ENCODE measurements at regions not wholly inside any gene's neighbourhood (a gene's known extent, or its start where the extent isn't known, plus 50 kb on each side); places are given as distances from the start of the nearest gene placed in this dataset.

DNA sequence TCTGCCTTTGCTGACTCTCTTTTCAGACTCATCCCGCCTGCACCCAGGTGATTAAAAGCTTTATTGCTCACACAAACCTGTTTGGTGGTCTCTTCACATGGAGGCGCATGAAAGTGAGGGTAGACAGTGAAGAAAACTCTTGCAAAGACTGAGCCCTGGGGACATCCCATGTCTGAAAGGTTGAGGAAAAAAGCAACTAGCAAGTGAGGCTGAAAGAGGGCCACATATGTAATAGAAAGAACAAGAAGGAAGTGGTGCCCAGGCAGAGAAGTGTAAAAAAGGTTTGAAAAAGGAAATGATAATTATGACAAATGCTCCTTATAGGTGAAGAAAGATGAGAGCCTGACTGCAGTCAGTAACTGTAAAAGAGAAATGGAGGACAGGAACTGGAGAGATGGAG, 115.9 kb upstream of the NEK7 start:
- DNase-seq: no peak
- no peak for ATAC-seq

DNA sequence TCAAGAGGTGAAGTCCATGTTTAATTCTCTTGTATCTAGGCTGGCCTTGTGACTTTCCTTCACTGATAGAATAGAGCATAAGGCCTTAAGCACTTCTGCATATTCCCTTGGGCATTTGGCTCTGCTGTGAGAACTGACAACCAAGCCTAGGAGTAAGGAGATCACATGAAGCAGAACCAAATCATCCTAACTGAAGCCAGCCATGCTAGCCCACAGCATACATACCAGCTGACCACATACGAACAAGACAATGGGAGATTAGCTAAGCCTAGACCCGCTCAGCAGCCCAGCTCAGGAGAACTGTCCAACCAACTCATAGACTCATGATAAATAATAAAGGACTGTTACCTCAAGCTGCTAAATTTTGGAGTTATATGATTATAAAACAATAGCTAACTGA, 114.6 kb upstream of the NEK7 start:
- DNase-seq: no peak
- ATAC-seq: no peak

DNA sequence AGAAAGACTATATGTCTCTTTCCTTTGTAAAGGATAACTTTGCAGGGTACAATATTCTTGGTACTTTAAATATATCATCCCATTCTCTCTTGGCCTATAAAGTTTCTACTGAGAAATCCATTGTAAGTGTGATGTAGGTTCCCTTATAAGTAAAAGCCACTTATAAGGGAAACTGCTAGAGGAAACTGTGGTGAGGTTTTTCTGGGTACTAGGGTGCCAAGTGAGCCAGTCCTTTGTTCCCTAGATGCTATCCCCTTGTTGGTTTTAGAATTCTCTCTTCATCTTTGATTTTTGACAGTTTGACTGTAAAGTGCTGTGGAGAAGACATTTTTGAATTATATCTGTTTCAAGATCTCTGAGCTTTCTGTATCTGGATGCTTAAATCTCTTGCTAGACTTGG, 108.9 kb upstream of the NEK7 start:
- no peak for DNase-seq
- ATAC-seq: peak; percentile 59

DNA sequence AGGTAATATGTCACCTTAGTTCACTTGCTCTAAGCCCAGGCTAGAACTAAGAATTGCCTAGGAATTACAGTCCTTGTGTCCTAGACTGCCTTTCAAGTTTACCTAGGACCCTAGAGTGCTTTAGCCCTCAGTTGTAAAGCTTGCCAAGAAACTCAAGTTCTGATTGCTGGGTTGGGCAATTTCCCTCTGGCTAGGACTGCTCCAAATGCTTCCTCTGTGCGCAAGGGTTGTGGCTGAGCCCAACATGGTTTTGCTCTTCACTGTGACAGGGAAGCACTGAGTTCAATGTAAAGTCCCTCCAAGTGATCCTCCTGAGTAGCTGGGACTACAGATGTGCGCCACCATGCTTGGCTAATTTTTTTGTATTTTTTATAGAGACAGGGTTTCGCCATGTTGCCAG, 102.3 kb upstream of the NEK7 start:
- DNase-seq: no peak
- ATAC-seq: no peak

DNA sequence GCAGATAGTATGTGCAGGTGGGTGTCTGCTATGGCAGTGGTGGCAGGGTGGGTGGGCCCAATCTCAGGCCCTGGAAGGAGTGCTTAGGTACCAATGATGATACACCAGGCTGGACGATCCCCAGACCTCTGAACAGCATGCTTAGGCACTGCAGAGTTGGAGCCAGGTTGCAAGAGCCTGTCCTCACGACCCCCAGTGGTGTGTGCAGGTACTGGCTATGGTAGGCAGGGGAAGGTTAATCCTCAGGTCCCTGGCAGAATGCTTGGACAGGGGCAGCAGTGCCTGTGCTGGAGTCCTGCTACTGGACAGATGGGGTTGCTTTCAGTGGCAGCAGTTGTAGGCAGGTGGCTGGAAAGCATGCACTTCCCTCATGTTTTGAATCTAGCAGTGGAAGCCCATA, 100.5 kb upstream of the NEK7 start:
- DNase-seq: peak; percentile 18
- ATAC-seq: peak; percentile 49

DNA sequence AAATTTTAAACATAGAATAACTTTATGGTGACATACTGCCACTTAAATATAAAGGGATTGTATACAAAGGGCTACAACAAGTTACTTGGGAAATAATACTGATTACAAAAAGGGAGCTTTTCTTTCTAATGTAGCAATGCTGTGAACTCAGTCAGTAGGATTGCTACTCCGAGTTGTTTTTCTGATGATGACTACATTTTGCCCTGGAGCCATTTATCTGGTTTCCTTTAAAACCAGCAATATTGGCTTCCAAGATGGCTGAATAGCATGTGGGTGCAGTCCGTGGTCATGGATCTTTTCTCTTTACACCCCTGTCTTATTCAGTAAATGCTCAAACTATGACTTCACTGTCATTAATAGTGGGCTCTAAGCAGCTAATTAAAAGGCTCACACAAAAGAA, 92.6 kb upstream of the NEK7 start:
- no peak for DNase-seq
- no peak for ATAC-seq

DNA sequence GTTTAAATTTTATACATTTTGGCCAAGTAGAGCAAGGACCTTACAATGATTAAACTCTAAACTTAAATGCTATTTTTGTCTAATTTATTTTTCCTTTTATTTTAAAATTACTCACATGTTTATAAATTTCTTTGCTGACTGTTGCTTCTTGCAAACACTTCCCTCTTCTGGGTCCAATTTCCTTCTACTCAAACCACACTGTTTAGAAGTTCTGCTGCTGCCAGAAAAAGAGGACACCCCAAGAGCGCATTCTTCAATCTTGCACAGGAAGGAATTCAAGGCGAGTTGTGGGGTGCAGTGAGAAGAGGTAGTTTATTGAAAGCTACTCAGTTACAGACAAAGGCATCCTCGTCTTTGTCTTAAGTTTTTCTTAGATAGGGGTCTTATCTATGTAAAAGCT, 88.5 kb upstream of the NEK7 start:
- DNase-seq: no peak
- no peak for ATAC-seq

DNA sequence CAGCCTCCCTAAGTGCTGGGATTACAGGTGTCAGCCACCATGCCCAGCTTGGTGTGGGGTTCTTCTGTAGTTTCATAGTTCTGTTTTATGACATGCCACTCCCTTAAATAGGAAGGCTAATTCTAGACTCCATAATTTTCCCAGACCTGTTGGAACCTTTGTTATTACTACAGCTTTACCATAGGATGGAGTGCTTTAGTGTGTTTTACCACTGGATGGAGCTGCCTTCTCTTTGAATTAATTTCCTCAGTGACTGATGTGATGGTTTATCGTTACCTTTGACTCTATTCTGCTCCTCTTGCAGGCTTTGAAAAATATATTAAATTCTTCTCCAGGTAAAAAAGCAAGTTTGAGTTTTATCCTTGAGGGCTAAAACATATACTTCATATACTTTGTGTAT, 84.6 kb upstream of the NEK7 start:
- ATAC-seq: no peak
- DNase-seq: no peak

DNA sequence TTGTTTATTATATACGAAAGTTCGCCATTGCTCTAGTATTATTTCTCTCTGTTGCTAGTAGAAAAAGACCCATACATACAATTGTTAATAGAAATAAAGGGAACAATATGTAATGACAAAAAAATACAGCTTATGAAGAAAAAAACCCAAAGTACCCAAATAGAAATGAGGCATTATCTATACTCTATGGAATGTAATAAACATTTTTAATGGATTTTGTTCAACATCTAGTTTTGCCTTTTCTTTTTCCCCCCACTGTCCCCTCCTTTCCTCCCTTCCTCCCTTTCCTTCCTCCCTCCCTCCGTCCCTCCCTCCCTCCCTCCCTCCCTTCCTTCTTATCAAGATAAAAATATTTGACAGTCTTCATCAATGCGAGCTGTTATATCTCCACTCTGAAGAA, 81.5 kb upstream of the NEK7 start:
- DNase-seq (no peak), ATAC-seq (no peak)

DNA sequence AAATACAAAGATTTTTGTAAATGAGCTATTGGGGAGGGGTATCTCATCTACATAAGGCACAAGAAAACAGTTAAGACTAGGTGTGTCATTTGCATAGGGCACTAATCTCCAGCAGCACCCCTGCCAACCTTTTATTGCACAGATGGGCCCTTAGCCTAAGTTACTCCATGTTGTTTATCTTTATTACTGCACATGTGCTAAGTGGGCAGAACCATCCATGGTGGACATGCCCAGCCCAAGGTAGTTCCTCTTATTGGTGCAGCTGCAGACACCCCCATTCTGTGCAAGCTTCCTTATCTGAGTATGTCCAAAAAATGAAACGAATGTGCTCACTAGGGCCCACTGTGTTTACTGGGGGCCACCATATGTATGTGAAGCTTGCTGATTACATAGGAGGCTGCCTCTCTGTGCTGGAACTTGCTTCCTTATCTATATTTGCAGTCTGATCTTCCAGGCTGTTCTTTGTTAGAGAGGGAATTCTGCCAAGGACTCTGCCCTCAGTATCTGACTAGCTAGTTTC, 77.3 kb upstream of the NEK7 start:
- DNase-seq (no peak), ATAC-seq (no peak)

DNA sequence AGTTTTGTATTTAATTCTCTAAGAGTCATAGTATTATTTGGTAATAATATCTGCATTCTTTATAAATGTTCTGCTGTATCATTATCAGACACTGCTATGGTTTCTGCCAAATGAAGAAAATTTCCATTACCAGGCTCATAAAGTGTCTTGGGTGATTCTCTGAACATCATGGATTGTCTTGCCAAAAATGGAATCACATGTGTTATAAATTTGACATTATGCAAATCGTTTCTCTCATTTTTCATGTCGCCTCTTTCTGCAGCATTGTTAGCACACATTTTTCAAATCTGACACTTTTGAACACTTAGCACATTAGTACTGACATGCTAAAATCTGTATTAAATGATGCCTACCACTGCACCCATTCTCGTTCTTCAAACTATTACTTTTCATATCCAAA, 74.2 kb upstream of the NEK7 start:
- ATAC-seq (no peak), DNase-seq (no peak)

DNA sequence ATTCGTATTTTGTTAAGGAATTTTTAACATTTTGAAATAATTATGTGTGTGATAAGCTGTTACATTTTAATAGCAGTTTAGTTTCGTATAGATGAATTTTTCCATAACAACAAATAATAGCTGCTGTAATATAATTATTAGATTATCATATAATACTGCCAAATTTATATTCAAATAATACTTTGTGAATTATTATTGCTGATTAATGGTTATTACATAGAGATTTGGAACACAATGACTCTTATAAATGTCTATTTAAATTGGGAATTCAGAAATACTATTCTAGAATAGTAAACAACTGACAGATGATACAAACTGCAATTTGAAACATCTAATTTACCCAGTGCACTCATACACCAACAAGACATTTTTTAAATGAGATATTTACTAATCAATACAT, 73.2 kb upstream of the NEK7 start:
- ATAC-seq (no peak), DNase-seq (no peak)

DNA sequence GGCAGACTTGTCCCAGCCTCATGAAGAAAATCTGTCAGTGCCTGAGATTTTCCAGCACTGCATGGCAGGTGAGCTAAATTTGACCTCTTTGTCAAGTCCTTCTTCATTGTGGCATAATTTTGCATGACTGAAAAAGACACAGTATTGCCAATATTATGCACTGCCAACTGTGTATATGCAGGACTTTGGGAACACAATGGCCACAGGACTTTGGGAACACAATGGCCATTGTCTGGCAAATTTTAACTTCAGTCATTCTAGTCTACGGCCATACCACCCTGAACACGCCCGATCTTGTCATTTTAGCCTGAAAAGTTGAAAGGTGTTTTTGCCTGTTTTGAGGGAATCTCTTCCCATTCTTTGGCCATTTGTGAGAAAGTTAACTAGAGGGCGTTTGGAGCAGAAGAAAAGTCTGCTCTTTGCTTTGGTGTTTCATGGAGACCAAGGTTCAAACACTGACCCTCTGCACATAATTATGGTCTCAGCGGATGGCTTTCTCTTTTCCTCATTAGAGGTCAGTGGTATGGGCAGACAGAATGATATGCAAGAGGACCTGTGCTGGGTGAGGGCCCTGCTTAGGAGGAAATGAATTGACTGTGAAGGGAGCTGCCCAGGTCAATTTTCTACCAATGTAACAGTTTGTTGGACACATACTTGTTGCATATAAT, 72.4 kb upstream of the NEK7 start:
- DNase-seq (no peak), ATAC-seq (no peak)

DNA sequence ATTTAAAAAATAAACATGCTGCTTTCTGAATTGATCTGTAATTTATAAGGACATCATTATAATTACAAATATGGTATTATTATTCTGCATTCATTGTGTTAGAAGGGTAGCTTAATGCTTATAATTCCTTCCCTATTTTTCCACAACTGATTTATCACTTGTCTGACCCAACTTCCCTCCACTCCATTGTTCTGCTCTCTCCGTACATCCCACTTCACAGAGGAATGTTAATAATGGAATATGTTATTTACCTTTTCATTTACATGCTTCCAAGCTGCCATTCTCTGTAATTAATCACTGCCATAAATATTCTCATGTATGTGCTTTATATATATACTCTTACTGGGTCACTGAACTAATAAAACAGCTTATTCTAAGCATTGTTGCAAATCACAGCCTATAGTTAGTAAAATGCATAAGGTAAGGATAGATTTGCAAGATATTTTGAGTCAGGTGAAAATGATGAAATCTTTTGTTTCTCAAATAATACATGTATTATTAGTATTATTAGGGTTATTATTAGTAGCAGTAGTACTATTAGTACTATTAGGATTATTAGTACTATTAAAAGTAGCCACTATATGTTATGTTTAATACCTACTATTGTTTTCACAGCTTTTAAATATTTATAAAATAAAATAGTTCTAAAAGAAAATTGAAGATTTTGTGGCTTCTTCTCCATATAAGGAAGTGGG, 70.6 kb upstream of the NEK7 start:
- ATAC-seq (no peak), DNase-seq (no peak)

DNA sequence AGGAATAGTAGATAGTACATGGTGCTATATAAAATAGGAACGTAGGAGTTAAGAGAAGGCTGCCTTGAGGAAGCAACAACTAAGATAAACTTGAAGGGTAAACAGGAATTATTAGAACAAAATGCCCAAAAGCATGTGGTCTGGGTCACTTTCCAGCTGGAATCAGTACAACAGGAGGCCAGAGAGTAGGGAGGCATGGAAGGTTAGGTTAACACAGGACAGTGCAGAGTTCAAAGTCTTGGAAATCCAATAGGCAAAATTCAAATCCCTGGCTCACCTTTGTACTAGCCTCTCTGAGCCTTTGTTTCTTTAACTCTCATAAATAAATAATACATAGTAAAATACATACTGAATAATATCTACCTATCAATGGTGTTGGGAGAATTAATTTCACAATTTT, 69.0 kb upstream of the NEK7 start:
- ATAC-seq (no peak), DNase-seq (no peak)

DNA sequence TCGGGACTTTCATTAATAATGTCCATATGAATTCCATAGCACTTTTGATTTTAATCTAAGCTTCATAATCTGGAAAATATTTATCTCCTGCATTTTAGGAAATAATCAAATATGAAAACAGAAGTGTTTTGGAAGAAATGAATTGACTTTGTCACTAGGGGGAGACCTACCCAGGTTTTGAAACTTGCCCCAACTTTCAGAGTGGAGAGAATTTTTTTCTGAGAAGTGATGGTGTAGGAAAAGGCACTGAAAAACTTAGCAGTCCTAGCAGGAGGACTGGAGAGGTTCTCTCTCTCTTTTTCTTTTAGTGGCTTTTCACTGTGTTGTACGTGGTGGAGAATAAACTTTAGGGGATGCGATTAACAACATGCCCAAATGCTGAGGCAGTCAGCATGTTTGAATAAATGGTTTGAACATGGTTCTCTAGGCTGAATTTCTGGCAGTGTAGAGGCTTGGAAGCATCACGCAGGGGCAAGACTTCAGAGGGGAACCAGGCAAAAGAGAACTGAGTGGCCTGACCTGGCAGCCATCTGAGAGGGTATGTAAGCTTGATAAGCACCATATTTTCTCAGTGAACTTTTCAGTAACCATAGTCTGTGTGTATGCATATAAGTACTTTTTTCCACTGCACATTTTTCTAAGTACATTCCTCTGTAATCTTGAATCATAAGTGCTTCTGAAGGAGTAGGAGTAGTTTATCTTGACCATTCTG, 68.3 kb upstream of the NEK7 start:
- ATAC-seq (peak; percentile 49), DNase-seq (no peak)

DNA sequence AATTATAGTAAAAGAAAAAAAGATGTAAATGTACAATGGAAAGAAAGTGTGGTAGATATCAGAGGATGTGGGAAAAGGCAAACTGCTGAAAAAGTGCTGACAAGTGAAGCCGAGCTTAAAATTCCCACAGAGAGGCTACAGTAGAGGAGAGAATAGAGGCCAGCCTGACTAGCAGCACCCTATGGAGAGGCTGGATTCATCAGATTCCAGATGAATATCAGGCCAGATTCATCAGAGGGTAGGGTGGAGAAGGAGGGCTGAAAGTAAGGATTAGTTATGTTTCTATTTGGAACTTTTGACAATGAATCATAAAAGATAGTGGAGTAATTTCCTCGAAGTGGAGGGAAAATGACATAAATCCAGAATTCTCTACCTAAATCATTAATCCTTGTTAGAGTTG, 60.4 kb upstream of the NEK7 start:
- ATAC-seq: no peak
- DNase-seq: no peak

DNA sequence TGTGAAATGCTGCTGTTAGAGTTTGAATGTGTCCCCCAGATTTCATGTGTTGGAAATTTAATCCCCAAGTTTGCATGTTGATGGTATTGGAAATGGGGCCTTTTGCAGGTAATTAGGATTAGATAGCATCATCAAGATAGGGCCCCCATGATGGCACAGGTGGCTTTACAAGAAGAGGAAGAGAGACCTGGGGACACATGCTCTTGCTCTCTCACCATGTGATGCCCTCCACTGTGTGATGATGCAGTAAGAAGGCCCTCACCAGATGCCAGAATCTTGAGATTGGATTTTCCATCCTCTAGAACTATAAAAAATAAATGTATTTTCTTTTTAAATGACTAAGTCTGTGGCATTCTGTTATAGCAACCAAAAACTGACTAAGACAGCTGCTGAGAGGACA, 57.0 kb upstream of the NEK7 start:
- DNase-seq: no peak
- no peak for ATAC-seq

DNA sequence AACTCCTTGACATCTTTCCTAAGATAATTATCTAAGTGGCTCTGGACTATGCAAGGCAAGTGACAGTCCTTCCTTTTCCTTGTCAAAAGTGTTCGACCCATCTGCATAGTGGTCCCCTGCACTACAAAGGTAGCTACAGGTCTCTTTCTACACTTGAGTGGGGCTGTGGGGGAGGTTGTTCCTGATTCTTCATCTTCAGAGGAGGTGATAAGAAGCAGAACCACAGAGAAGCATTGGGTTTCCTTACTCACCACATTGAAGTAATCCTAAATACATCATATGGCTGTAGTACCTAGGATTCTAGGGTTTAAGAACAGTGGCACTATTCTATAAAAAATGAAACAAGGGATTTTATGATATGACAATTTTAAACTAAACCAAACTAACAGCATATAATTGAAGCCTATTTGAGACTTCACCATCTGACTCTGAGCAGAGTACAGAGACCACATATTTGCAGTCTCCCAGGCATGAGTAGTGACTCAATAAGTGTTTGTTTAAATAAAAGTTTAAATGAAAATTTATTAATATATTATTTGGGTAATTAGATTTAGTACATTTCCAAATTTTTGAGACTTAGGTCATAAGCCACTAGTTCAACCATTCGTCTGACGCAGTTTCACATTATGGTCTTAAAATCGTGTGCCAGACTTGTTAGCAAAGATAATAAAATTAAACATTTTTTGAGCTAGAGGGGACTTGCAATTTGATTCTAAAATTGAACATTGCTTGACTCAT, 54.9 kb upstream of the NEK7 start:
- DNase-seq: no peak
- peak; percentile 50 for ATAC-seq

DNA sequence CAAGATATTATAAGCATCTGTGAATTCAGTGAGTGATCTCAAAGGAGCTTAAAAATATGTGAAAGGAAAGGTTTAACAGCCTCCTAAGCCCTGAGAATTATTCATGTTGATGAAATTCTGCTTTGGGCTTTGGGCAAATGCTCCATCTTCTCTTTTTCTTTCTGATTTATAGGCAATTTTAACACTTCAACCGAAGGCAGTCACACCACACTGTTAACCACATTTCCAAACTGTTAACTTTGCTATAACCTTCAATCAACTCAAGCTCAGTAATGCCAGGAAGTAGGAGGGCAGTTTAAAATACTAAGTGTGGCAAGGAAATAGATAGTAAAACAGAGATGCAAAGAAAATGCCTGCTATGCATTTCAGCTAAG, 54.4 kb upstream of the NEK7 start:
- DNase-seq (no peak), ATAC-seq (peak; percentile 70)

DNA sequence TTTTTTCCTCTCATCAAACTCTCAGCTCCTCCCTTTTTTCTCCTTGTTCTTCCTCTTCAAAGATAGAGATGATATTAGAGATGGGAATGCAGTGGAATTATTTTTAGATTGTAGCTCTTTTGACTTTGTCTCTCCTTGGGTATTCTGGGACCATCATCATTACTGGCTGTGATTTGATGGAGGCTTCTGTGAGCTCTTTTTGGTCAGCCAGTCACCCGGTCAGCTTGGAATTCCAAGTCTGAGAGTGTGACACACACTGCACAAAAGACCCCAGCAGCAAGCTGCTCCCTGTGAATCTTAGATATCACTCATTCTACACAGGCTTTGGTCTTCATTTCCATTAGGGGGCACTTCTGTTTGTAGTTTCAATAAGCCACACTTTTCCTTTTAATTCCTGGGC, 51.6 kb upstream of the NEK7 start:
- DNase-seq (no peak), ATAC-seq (no peak)

DNA sequence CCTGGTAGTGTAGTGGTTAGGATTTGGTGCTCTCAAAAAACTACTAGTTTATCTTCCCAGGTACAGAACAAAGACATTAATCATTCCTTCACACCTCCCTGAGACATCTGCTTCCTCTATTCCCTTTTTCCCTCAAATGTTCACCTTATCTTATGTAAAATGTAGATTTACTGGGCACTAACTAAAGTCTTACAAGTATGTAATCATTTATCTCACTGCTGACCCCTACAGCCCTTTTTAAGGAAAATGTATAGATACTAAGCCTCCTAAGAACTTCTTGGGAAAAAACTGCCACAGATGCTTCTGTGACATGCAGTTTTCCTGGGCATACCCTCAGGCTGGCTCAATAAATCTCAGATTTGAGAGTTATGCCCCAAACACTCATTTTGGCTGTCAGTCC, 50.8 kb upstream of the NEK7 start:
- no peak for DNase-seq
- no peak for ATAC-seq

All from stimulated activated naive CD8-positive, alpha-beta T cell treated with anti-CD3 and anti-CD28 coated beads, Interleukin-15, Interleukin-2, amounts not matched to agents 100 U/mL and 50 U/mL, for 24 hours (primary cell).